ENCODE measurements at regions not wholly inside any gene's neighbourhood (a gene's known extent, or its start where the extent isn't known, plus 50 kb on each side); places are given as distances from the start of the nearest gene placed in this dataset.

DNA sequence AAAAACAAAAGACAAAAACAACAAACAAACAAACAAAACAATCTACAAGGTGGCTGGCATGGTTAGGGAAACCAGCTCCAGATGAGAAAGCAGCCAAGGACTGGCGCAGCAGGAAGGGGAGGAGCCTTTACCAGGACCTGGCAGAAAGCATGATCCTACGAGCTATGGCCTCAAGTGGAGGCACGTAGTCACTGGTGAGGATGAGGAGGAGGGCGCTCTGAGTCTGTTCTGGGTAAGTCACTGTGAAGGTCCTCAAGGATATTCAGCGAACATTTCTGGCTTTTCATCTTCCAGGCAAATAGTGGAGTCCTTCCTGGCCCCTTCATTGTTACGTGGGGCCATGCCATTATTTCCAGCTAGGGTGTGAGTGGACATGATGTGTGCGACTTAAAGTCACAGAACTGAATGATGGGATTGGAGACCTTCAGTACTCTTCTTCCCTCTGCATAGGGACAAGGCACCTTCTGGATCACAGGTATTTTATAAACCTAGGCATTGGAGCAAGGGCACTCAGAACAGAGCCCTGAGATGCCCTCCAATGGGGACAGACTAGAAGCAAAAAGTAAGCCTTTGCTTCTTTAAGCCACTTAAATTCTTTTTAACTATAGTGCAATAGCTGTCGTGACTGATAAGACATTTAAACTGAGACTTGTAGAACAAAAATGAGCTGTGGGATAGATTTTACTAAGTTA is 771.3 kb downstream of the RAB28 start:
- TF ChIP-seq ELF1 (IDR thresholded peaks at IDR 0.05) = no peak
- TF ChIP-seq, protein P1, sequence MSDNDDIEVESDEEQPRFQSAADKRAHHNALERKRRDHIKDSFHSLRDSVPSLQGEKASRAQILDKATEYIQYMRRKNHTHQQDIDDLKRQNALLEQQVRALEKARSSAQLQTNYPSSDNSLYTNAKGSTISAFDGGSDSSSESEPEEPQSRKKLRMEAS (IDR thresholded peaks at IDR 0.05; ENCODE audit: low read depth) = no peak
- TF ChIP-seq, protein P2, sequence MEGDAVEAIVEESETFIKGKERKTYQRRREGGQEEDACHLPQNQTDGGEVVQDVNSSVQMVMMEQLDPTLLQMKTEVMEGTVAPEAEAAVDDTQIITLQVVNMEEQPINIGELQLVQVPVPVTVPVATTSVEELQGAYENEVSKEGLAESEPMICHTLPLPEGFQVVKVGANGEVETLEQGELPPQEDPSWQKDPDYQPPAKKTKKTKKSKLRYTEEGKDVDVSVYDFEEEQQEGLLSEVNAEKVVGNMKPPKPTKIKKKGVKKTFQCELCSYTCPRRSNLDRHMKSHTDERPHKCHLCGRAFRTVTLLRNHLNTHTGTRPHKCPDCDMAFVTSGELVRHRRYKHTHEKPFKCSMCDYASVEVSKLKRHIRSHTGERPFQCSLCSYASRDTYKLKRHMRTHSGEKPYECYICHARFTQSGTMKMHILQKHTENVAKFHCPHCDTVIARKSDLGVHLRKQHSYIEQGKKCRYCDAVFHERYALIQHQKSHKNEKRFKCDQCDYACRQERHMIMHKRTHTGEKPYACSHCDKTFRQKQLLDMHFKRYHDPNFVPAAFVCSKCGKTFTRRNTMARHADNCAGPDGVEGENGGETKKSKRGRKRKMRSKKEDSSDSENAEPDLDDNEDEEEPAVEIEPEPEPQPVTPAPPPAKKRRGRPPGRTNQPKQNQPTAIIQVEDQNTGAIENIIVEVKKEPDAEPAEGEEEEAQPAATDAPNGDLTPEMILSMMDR (IDR thresholded peaks at IDR 0.05) = no peak
- TF ChIP-seq, protein P3, sequence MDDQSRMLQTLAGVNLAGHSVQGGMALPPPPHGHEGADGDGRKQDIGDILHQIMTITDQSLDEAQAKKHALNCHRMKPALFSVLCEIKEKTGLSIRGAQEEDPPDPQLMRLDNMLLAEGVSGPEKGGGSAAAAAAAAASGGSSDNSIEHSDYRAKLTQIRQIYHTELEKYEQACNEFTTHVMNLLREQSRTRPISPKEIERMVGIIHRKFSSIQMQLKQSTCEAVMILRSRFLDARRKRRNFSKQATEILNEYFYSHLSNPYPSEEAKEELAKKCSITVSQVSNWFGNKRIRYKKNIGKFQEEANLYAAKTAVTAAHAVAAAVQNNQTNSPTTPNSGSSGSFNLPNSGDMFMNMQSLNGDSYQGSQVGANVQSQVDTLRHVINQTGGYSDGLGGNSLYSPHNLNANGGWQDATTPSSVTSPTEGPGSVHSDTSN (IDR thresholded peaks at IDR 0.05) = no peak
- TF ChIP-seq, protein P4, sequence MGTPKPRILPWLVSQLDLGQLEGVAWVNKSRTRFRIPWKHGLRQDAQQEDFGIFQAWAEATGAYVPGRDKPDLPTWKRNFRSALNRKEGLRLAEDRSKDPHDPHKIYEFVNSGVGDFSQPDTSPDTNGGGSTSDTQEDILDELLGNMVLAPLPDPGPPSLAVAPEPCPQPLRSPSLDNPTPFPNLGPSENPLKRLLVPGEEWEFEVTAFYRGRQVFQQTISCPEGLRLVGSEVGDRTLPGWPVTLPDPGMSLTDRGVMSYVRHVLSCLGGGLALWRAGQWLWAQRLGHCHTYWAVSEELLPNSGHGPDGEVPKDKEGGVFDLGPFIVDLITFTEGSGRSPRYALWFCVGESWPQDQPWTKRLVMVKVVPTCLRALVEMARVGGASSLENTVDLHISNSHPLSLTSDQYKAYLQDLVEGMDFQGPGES (IDR thresholded peaks at IDR 0.05; ENCODE audit: low read depth, low read length) = no peak
